ENCODE measurements at regions not wholly inside any gene's neighbourhood (a gene's known extent, or its start where the extent isn't known, plus 50 kb on each side); places are given as distances from the start of the nearest gene placed in this dataset.

DNA sequence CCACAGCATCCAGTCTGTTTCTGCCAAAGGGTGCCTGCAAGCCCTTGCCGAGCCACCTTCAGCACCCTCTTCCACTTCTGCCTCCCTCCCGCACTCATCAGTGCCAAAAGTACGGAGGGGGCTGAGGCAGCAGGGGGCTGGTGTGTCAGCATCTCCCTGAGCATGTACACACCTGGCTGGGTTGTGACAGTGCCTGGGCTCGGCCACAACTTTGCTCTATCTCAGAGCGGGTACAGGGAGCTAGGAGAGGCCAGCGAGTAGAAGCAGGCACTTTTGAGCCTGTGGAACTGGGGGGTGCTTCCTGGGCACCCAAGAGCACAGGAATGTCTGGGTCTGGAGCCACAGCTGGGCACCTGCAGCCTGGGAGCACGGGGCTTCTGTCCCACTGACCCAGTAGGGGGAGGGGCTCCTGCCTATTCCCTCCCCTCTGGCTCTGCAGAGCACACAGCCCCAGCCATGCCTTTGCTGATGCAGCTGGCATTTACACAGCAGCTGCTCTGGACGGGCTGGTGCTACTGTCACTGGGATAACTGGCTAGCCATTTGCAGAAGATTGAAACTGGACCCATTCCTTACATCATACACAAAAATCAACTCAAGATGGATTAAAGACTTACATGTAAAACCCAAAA is 319.8 kb upstream of the RRP15 start:
- TF ChIP-seq, protein P1, sequence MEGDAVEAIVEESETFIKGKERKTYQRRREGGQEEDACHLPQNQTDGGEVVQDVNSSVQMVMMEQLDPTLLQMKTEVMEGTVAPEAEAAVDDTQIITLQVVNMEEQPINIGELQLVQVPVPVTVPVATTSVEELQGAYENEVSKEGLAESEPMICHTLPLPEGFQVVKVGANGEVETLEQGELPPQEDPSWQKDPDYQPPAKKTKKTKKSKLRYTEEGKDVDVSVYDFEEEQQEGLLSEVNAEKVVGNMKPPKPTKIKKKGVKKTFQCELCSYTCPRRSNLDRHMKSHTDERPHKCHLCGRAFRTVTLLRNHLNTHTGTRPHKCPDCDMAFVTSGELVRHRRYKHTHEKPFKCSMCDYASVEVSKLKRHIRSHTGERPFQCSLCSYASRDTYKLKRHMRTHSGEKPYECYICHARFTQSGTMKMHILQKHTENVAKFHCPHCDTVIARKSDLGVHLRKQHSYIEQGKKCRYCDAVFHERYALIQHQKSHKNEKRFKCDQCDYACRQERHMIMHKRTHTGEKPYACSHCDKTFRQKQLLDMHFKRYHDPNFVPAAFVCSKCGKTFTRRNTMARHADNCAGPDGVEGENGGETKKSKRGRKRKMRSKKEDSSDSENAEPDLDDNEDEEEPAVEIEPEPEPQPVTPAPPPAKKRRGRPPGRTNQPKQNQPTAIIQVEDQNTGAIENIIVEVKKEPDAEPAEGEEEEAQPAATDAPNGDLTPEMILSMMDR (conservative IDR thresholded peaks at IDR 0.05; ENCODE audit: low read depth, low read length): no peak
- TF ChIP-seq EZH2 (IDR thresholded peaks at IDR 0.05; ENCODE audit: borderline replicate concordance, low read depth, low read length, poor library complexity, severe bottlenecking): no peak

Data from A673 (cell line).